Thyroid gland (tissue), 4 donors: ENCODE measurements at regions not wholly inside any gene's neighbourhood (a gene's known extent, or its start where the extent isn't known, plus 50 kb on each side); places are given as distances from the start of the nearest gene placed in this dataset.
"Not testable (repeated sequence)": the region's sequence is repeated elsewhere in the genome, so short reads cannot be mapped to it uniquely, and the experiment has no call there.

Source experiments
- DNase-seq, 2 donors: peaks; one replicate each; pipeline ENCODE4 v3.0.0-alpha.2; 2019
- H3K27ac ChIP-seq, 3 donors: fragments of 200-600 bp; sonication (generic); 1 replicate in 2 of 3; 2 replicates in 1 of 3; pipeline ENCODE4 v1.5.1; 2016 to 2019; ENCODE audit warnings: mild to moderate bottlenecking in 1 of 3, moderate library complexity in 1 of 3
- H3K27me3 ChIP-seq: fragments of 200-600 bp; sonication (generic); one replicate; pipeline ENCODE4 v1.5.1; 2019
- H3K36me3 ChIP-seq, 2 donors: fragments of 200-600 bp; sonication (generic); one replicate each; pipeline ENCODE4 v1.5.1; 2016 to 2019
- H3K4me1 ChIP-seq, 2 donors: fragments of 200-600 bp; sonication (generic); one replicate each; pipeline ENCODE4 v1.5.1; 2017 to 2019
- H3K4me3 ChIP-seq, 3 donors: fragments of 200-600 bp; sonication (generic); replicated peaks in 1 of 3; 1 replicate in 2 of 3; 2 replicates in 1 of 3; pipeline ENCODE4 v1.5.1; 2016; ENCODE audit warnings: mild to moderate bottlenecking in 1 of 3
- H3K9me3 ChIP-seq: fragments of 200-600 bp; sonication (generic); one replicate; pipeline ENCODE4 v1.5.1; 2017
- POLR2A ChIP-seq, 2 donors: fragments of 450-650 bp; IDR thresholded peaks; one replicate each; pipeline ENCODE4 v1.6.1; 2017; ENCODE audit warnings: antibody characterized with exemption in 2 of 2, mild to moderate bottlenecking in 2 of 2, moderate library complexity in 1 of 2
- WGBS, 2 donors: methylation state at CpG; one replicate each; pipeline ENCODE4 v1.1.5; 2017; 5-methylcytosine and 5-hydroxymethylcytosine counted together
- intact Hi-C: fragments of 100-400 bp; cut with DNase I; formaldehyde crosslinking; loops from one replicate; pipeline ENCODE4 v1.15.1; 2023
- TF ChIP-seq, protein P1 (sequence below), 6 experiments: fragments of 200-600 bp in 3 of 6; fragments of 450-650 bp in 3 of 6; sonication (generic) in 3 of 6; IDR thresholded peaks; one replicate each; pipeline ENCODE4 v1.5.1; 2016 to 2019; ENCODE audit warnings: antibody characterized with exemption in 6 of 6, mild to moderate bottlenecking in 2 of 6, inconsistent platforms in 1 of 6, moderate library complexity in 1 of 6

DNA sequence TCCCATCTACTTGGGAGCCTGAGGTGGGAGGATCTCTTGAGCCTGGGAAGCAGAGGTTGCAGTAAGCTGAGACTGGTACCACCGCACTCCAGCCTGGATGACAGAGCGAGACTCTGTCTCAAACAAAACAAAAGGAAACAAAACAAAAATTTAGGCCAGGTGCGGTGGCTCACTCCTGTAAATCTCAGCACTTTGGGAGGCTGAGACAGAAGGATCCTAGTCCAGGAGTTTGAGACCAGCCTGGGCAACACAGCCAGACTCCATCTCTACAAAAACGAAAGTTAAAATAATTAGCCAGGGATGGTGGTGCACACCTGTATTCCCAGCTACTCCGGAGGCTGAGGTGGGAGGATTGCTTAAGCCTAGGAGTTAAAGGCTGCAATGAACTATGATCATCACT lies 183.2 kb upstream of the ZNF217 start:
- intact Hi-C loops: no loop called here
- 78 to 80% methylated on average over 5 of the region's 5 CpGs for WGBS, 2 donors
- no peaks in the 10 kb centered on the region for H3K27me3 ChIP-seq
- H3K36me3 ChIP-seq: no peaks in the 10 kb centered on the region
- peaks cover 0 to 3% of the 10 kb centered on the region in 2 donors for H3K4me1 ChIP-seq
- no peak overlapping the region for H3K27ac ChIP-seq
- DNase-seq: no peak
- no peak for TF ChIP-seq POLR2A (IDR thresholded peaks at IDR 0.05)
- TF ChIP-seq, protein P1, sequence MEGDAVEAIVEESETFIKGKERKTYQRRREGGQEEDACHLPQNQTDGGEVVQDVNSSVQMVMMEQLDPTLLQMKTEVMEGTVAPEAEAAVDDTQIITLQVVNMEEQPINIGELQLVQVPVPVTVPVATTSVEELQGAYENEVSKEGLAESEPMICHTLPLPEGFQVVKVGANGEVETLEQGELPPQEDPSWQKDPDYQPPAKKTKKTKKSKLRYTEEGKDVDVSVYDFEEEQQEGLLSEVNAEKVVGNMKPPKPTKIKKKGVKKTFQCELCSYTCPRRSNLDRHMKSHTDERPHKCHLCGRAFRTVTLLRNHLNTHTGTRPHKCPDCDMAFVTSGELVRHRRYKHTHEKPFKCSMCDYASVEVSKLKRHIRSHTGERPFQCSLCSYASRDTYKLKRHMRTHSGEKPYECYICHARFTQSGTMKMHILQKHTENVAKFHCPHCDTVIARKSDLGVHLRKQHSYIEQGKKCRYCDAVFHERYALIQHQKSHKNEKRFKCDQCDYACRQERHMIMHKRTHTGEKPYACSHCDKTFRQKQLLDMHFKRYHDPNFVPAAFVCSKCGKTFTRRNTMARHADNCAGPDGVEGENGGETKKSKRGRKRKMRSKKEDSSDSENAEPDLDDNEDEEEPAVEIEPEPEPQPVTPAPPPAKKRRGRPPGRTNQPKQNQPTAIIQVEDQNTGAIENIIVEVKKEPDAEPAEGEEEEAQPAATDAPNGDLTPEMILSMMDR (IDR thresholded peaks at IDR 0.05): no peak
- H3K9me3 ChIP-seq: no peaks in the 10 kb centered on the region
- H3K4me3 ChIP-seq: no peak overlapping the region

GRCh38 chr20:53774461-53775203 lies 181.0 kb upstream of the ZNF217 start:
- WGBS, 2 donors: 65 to 75% methylated on average over 9 of the region's 9 CpGs
- H3K4me1 ChIP-seq: peaks cover 0 to 3% of the 10 kb centered on the region in 2 donors
- peak overlapping the region in 1 of 3 donors; percentile 59 for H3K27ac ChIP-seq
- H3K27me3 ChIP-seq: no peaks in the 10 kb centered on the region
- TF ChIP-seq, protein P1 (IDR thresholded peaks at IDR 0.05): no peak
- TF ChIP-seq POLR2A (IDR thresholded peaks at IDR 0.05): no peak
- H3K9me3 ChIP-seq: no peaks in the 10 kb centered on the region
- intact Hi-C loops: no loop called here
- no peak overlapping the region for H3K4me3 ChIP-seq
- H3K36me3 ChIP-seq: no peaks in the 10 kb centered on the region
- DNase-seq: no peak

- TF ChIP-seq POLR2A (IDR thresholded peaks at IDR 0.05): no peak
- TF ChIP-seq, protein P1 (IDR thresholded peaks at IDR 0.05): no peak
- Histone ChIP-seq H3K27ac (peak overlapping the region in 1 of 3 donors; percentile 59), H3K9me3 (no peaks in the 10 kb centered on the region), H3K4me3 (no peak overlapping the region), H3K36me3 (no peaks in the 10 kb centered on the region), H3K27me3 (no peaks in the 10 kb centered on the region), H3K4me1 (peaks cover 0 to 3% of the 10 kb centered on the region in 2 donors)
- intact Hi-C loops: no loop called here
- 26 to 38% methylated on average over 1 of the region's 1 CpG for WGBS, 2 donors
- DNase-seq: no peak
Observed at GRCh38 chr20:53773792-53774401, 180.3 kb upstream of the ZNF217 start.

GRCh38 chr20:53773066-53773791 lies 179.6 kb upstream of the ZNF217 start:
- H3K36me3 ChIP-seq, H3K4me3 ChIP-seq, H3K27me3 ChIP-seq, H3K4me1 ChIP-seq, H3K27ac ChIP-seq, H3K9me3 ChIP-seq, DNase-seq, intact Hi-C loops: not testable (repeated sequence)
- 87 to 88% methylated on average over 10 of the region's 10 CpGs for WGBS, 2 donors

DNA sequence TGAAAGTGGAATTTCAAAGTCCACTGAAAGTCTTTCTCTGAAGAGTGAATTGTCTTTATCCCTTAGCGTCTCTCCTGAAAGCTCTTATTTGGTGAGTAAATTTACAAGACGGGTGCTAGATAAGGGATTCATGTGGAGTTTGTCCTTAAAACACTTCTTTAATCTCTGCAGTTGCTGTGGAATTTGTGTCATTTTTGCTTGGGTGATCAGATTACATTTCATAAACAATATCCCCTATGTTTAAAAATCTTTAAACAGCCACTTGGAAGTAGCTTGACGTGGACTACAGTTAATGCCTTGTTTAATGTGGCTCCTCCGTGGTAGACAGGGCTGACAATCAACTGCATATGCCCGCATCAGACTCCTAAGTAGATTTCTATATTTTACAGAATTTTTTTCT lies 175.4 kb upstream of the ZNF217 start:
- Histone ChIP-seq H3K4me1 (peaks cover 3 to 6% of the 10 kb centered on the region in 2 donors), H3K27me3 (no peaks in the 10 kb centered on the region), H3K36me3 (no peaks in the 10 kb centered on the region), H3K9me3 (no peaks in the 10 kb centered on the region), H3K4me3 (no peak overlapping the region), H3K27ac (no peak overlapping the region)
- DNase-seq: no peak
- intact Hi-C loops: no loop called here
- TF ChIP-seq, protein P1 (IDR thresholded peaks at IDR 0.05): no peak
- TF ChIP-seq POLR2A (IDR thresholded peaks at IDR 0.05): no peak
- WGBS, 2 donors: 82% methylated on average over 5 of the region's 5 CpGs
